K562 (cell line): ENCODE measurements at regions not wholly inside any gene's neighbourhood (a gene's known extent, or its start where the extent isn't known, plus 50 kb on each side); places are given as distances from the start of the nearest gene placed in this dataset.

Source experiments
- ATAC-seq: fragments of 200-7000 bp; cut with Tn5 transposase; 3 replicates; pipeline ENCODE4 v1.9.1; 2020; ENCODE audit warnings: moderate library complexity
- BruUV-seq: library from RNA; stranded (reverse); fragments of 400-500 nt; replicated peaks from 2 replicates; lab custom pipeline; 2021; lab: Mats Ljungman, UMichigan
- CTCF ChIA-PET: fragments of 300-600 bp; formaldehyde crosslinking; extraction: SDS; loops from one replicate; lab custom pipeline; 2021; ENCODE audit warnings: low intra/inter-chr PET ratio; lab: Yijun Ruan, JAX
- POLR2A ChIA-PET: fragments of 300-600, 350-650 bp; sonication (Branson Sonifier 250); formaldehyde crosslinking; extraction: SDS; loops from one replicate; lab custom pipeline; 2021; ENCODE audit warnings: antibody characterized with exemption, inconsistent platforms; lab: Yijun Ruan, JAX
- DNase-seq, 4 experiments: peaks; one replicate each; pipeline versions ENCODE4 v3.0.0 to v3.0.0-alpha.2; 2011 to 2018; ENCODE audit warnings: low spot score in 3 of 4, mixed read lengths in 3 of 4; ENCODE audit errors: extremely low read depth in 1 of 4
- FAIRE-seq: peaks from 2 replicates; lab custom pipeline; 2011; peaks lifted over from hg19 to GRCh38; lab: Jason Lieb, UNC
- H2AFZ ChIP-seq: 2 replicates; pipeline ENCODE4 v1.6.0; 2011; ENCODE audit warnings: low read depth, low read length, control low read depth, inconsistent platforms
- H3K27ac ChIP-seq: fragments of 200-600 bp; 3 replicates; pipeline ENCODE4 v1.8.0; 2011; ENCODE audit warnings: low read depth, mild to moderate bottlenecking, control low read depth, inconsistent platforms, low read length, moderate library complexity, mixed read lengths; ENCODE audit errors: extremely low read depth
- H3K27me3 ChIP-seq, 2 experiments: fragments of 300-600 bp in 1 of 2; 2 replicates in 1 of 2; 3 replicates in 1 of 2; pipeline versions ENCODE4 v1.6.0 to v1.8.0; 2011; ENCODE audit warnings: inconsistent platforms in 2 of 2, low read length in 2 of 2, mild to moderate bottlenecking in 1 of 2, mixed read lengths in 1 of 2, moderate library complexity in 1 of 2; ENCODE audit not compliant: control insufficient read depth in 2 of 2, insufficient read depth in 2 of 2
- H3K36me3 ChIP-seq: fragments of 300-600 bp; 3 replicates; pipeline ENCODE4 v1.8.0; 2011; ENCODE audit warnings: mild to moderate bottlenecking, low read length, inconsistent platforms; ENCODE audit not compliant: control insufficient read depth, insufficient read depth
- H3K4me1 ChIP-seq, 2 experiments: fragments of 200-600 bp in 1 of 2; replicated peaks in 1 of 2; 2 replicates in 1 of 2; 3 replicates in 1 of 2; pipeline versions ENCODE4 v1.5.1 to v1.8.0; 2011; ENCODE audit warnings: inconsistent platforms in 2 of 2, low read length in 2 of 2, mild to moderate bottlenecking in 1 of 2, mixed read lengths in 1 of 2, moderate library complexity in 1 of 2; ENCODE audit not compliant: control insufficient read depth in 2 of 2, insufficient read depth in 2 of 2
- H3K4me2 ChIP-seq: 2 replicates; pipeline ENCODE4 v1.6.1; 2011; ENCODE audit warnings: low read length, control low read depth, inconsistent platforms, mixed read lengths; ENCODE audit not compliant: insufficient read depth
- H3K4me3 ChIP-seq: fragments of 200-600 bp; sonication (generic), shearing (Covaris generic); 2 replicates; pipeline ENCODE4 v1.5.1; 2016; ENCODE audit warnings: control low read depth, inconsistent platforms
- H3K79me2 ChIP-seq: fragments of 200-600 bp; 3 replicates; pipeline ENCODE4 v1.8.0; 2011; ENCODE audit warnings: low read length, inconsistent platforms; ENCODE audit not compliant: control insufficient read depth, insufficient read depth
- H3K9ac ChIP-seq, 2 experiments: 2 replicates each; pipeline versions ENCODE4 v1.6.0 to v1.6.1; 2011; ENCODE audit warnings: low read depth in 2 of 2, low read length in 2 of 2, control low read depth in 1 of 2, inconsistent platforms in 1 of 2, mild to moderate bottlenecking in 1 of 2, mixed read lengths in 1 of 2; ENCODE audit not compliant: insufficient read depth in 1 of 2
- H3K9me1 ChIP-seq: one replicate; pipeline ENCODE4 v1.6.0; 2011; ENCODE audit warnings: inconsistent platforms, mild to moderate bottlenecking, low read length, moderate library complexity; ENCODE audit not compliant: control insufficient read depth, insufficient read depth
- H3K9me3 ChIP-seq: replicated peaks from 2 replicates; pipeline ENCODE4 v1.5.1; 2011; ENCODE audit warnings: low read depth, low read length, inconsistent platforms; ENCODE audit not compliant: control insufficient read depth, insufficient read depth
- H4K20me1 ChIP-seq: replicated peaks from 2 replicates; pipeline ENCODE4 v1.6.1; 2011; ENCODE audit warnings: low read length, inconsistent platforms, mixed read lengths; ENCODE audit not compliant: control insufficient read depth, insufficient read depth
- CHD1 ChIP-seq: fragments of 200-600 bp; sonication (generic); IDR thresholded peaks from one replicate; pipeline ENCODE4 v1.6.1; 2012; ENCODE audit warnings: mild to moderate bottlenecking, moderate library complexity, low read length, inconsistent platforms
- FOXK2 ChIP-seq, 2 experiments: fragments of 450-650 bp; IDR thresholded peaks in 1 of 2; conservative IDR thresholded peaks in 1 of 2; 2 replicates each; pipeline ENCODE4 v1.6.1; 2016; ENCODE audit warnings: low read depth in 2 of 2, mild to moderate bottlenecking in 1 of 2
- FUS ChIP-seq: fragments of 200-400 bp; formaldehyde crosslinking; optimal IDR thresholded peaks from 2 replicates; pipeline ENCODE3; 2017; ENCODE audit warnings: low read depth, low read length
- MTA1 ChIP-seq: fragments of 450-650 bp; IDR thresholded peaks from 2 replicates; pipeline ENCODE4 v1.6.1; 2017; ENCODE audit warnings: borderline replicate concordance
- NCOA4 ChIP-seq: fragments of 450-650 bp; IDR thresholded peaks from 2 replicates; pipeline ENCODE4 v1.6.1; 2018; ENCODE audit warnings: mild to moderate bottlenecking; ENCODE audit not compliant: partially characterized antibody
- POLR3A ChIP-seq: IDR thresholded peaks from 2 replicates; pipeline ENCODE4 v1.6.1; 2011; ENCODE audit warnings: borderline replicate concordance, mild to moderate bottlenecking, moderate library complexity; ENCODE audit not compliant: insufficient read length, insufficient read depth; ENCODE audit errors: extremely low read depth
- SREBF2 ChIP-seq: sonication (generic); formaldehyde crosslinking; IDR thresholded peaks from 2 replicates; pipeline ENCODE4 v1.4.0; 2020; ENCODE audit warnings: mild to moderate bottlenecking, missing genetic modification reagents
- SRF ChIP-seq, 2 experiments: fragments of 250-450, 450-650 bp in 1 of 2; sonication (Bioruptor Pico) in 1 of 2; sonication (generic) in 1 of 2; formaldehyde crosslinking; IDR thresholded peaks; 2 replicates each; pipeline versions ENCODE4 v1.5.0 to v1.5.1; 2020 to 2022; ENCODE audit warnings: mild to moderate bottlenecking in 1 of 2, missing genetic modification reagents in 1 of 2
- TARDBP ChIP-seq: fragments of 450-650 bp; IDR thresholded peaks from 2 replicates; pipeline ENCODE4 v1.6.1; 2016
- ZKSCAN3 ChIP-seq: fragments of 250-450 bp; sonication (Bioruptor Pico); IDR thresholded peaks from 2 replicates; pipeline ENCODE4 v1.4.0; 2020
- WGBS: fragments of 100-300 bp; shearing (Covaris generic); methylation state at CpG from one replicate; pipeline ENCODE4 v1.1.6; 2016; ENCODE audit warnings: low coverage, mixed read lengths; ENCODE audit not compliant: insufficient coverage; ENCODE audit errors: missing lambda C conversion rate; 5-methylcytosine and 5-hydroxymethylcytosine counted together
- in situ Hi-C: fragments of 300-500 bp; cut with MboI; formaldehyde crosslinking; loops from 4 replicates; pipeline ENCODE4 v1.15.0; 2018; ENCODE audit warnings: inconsistent platforms, mixed read lengths
- intact Hi-C: fragments of 100-400 bp; cut with micrococcal nuclease; formaldehyde crosslinking; loops from 2 replicates; pipeline ENCODE4 v1.14.2; 2022
- TF ChIP-seq, protein P1 (sequence below): fragments of 450-650 bp; IDR thresholded peaks from 2 replicates; pipeline ENCODE4 v1.6.1; 2017; ENCODE audit warnings: antibody characterized with exemption
- TF ChIP-seq, protein P2 (sequence below), 3 experiments: fragments of 200-800 bp in 1 of 3; fragments of 250-450 bp in 1 of 3; fragments of 450-650 bp in 1 of 3; sonication (Bioruptor Pico) in 1 of 3; sonication (Bioruptor generic) in 1 of 3; formaldehyde crosslinking in 1 of 3; IDR thresholded peaks; 2 replicates each; pipeline versions ENCODE4 v1.6.1 to v1.8.0; 2016 to 2022; ENCODE audit warnings: mild to moderate bottlenecking in 2 of 3, missing genetic modification characterization in 2 of 3, missing compliant biosample characterization in 1 of 3, moderate library complexity in 1 of 3
- TF ChIP-seq, protein P3 (sequence below), 2 experiments: fragments of 450-650 bp in 1 of 2; sonication (generic) in 1 of 2; formaldehyde crosslinking in 1 of 2; IDR thresholded peaks in 1 of 2; conservative IDR thresholded peaks in 1 of 2; 2 replicates each; pipeline versions ENCODE4 v1.6.1 to v1.8.1; 2016 to 2023; ENCODE audit warnings: mild to moderate bottlenecking in 2 of 2, moderate library complexity in 2 of 2, inconsistent platforms in 1 of 2, missing genetic modification reagents in 1 of 2
- TF ChIP-seq, protein P4 (sequence below): sonication (generic); formaldehyde crosslinking; IDR thresholded peaks from 2 replicates; pipeline ENCODE4 v1.8.0; 2022; ENCODE audit warnings: mild to moderate bottlenecking, missing genetic modification reagents

DNA sequence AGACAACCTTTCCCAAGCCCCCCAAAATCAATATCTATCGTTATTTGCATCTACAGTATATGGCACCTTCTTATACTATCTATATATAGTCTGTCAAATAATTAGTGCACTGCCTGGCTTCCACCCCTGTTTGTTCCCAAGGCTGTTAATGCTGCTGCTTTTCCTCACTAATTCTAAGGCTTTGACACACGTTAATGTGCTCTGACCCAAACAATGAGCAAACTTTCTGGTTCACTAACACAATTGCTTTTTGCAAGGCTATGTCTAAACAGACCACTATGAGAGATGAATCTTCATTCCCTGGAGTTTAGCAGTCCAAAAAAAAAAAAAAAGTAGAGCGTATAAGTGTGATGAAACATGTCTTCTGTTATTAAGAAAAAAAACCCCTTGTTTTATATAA, 360.9 kb upstream of the AGA start (continued):
- TF ChIP-seq, protein P1, sequence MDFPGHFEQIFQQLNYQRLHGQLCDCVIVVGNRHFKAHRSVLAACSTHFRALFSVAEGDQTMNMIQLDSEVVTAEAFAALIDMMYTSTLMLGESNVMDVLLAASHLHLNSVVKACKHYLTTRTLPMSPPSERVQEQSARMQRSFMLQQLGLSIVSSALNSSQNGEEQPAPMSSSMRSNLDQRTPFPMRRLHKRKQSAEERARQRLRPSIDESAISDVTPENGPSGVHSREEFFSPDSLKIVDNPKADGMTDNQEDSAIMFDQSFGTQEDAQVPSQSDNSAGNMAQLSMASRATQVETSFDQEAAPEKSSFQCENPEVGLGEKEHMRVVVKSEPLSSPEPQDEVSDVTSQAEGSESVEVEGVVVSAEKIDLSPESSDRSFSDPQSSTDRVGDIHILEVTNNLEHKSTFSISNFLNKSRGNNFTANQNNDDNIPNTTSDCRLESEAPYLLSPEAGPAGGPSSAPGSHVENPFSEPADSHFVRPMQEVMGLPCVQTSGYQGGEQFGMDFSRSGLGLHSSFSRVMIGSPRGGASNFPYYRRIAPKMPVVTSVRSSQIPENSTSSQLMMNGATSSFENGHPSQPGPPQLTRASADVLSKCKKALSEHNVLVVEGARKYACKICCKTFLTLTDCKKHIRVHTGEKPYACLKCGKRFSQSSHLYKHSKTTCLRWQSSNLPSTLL, result no peak
- TF ChIP-seq SREBF2 (CRISPR knock-in tag) (no peak), CHD1 (no peak), MTA1 (no peak)
- TF ChIP-seq, all 486 proteins: peak for 0

DNA sequence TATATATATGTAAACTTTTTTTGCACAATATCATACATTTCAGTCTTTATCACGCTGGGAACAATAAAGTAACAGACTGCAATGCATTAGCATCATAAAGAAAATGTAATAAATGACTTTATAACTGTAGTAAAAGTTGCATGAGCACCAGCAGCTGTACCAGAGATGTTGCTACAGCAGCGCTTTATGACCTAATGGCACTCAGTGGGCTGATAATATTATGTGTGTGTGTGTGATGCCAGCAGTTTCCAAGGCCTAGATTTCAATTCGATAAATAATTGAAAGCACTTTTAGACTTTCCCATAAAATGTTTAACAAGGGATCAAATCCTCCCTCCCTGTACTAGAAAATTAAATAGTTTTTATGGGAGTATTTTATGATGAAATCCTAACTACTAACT, 367.6 kb upstream of the AGA start:
- Histone ChIP-seq H3K27ac (no peak overlapping the region), H2AFZ (no peak overlapping the region), H3K4me3 (no peak overlapping the region), H4K20me1 (no peaks in the 10 kb centered on the region), H3K4me1 (no peaks in the 10 kb centered on the region), H3K9me3 (no peaks in the 10 kb centered on the region), H3K27me3 (no peaks in the 10 kb centered on the region), H3K36me3 (no peaks in the 10 kb centered on the region), H3K4me2 (no peak overlapping the region), H3K9me1 (no peaks in the 10 kb centered on the region), H3K9ac (no peak overlapping the region), H3K79me2 (no peaks in the 10 kb centered on the region)
- DNase-seq (no peak), FAIRE-seq (no peak), ATAC-seq (no peak)
- intact Hi-C loops, result no loop called here
- no TSS peak for BruUV-seq
- WGBS, result 2% methylated on average over 3 of the region's 3 CpGs
- in situ Hi-C loops, result no loop called here
- ChIA-PET CTCF (no interaction called here), POLR2A (no interaction called here)
- no peak for TF ChIP-seq FUS
- TF ChIP-seq NCOA4, result no peak
- no peak for TF ChIP-seq POLR3A
- TF ChIP-seq, protein P2, sequence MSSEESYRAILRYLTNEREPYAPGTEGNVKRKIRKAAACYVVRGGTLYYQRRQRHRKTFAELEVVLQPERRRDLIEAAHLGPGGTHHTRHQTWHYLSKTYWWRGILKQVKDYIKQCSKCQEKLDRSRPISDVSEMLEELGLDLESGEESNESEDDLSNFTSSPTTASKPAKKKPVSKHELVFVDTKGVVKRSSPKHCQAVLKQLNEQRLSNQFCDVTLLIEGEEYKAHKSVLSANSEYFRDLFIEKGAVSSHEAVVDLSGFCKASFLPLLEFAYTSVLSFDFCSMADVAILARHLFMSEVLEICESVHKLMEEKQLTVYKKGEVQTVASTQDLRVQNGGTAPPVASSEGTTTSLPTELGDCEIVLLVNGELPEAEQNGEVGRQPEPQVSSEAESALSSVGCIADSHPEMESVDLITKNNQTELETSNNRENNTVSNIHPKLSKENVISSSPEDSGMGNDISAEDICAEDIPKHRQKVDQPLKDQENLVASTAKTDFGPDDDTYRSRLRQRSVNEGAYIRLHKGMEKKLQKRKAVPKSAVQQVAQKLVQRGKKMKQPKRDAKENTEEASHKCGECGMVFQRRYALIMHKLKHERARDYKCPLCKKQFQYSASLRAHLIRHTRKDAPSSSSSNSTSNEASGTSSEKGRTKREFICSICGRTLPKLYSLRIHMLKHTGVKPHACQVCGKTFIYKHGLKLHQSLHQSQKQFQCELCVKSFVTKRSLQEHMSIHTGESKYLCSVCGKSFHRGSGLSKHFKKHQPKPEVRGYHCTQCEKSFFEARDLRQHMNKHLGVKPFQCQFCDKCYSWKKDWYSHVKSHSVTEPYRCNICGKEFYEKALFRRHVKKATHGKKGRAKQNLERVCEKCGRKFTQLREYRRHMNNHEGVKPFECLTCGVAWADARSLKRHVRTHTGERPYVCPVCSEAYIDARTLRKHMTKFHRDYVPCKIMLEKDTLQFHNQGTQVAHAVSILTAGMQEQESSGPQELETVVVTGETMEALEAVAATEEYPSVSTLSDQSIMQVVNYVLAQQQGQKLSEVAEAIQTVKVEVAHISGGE (CRISPR knock-in tag; IDR thresholded peaks at IDR 0.05), result no peak
- no peak for TF ChIP-seq SRF (CRISPR knock-in tag; IDR thresholded peaks at IDR 0.05)
- no peak for TF ChIP-seq ZKSCAN3 (CRISPR knock-in tag)
- TF ChIP-seq TARDBP, result no peak
- TF ChIP-seq, protein P3, sequence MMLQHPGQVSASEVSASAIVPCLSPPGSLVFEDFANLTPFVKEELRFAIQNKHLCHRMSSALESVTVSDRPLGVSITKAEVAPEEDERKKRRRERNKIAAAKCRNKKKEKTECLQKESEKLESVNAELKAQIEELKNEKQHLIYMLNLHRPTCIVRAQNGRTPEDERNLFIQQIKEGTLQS (IDR thresholded peaks at IDR 0.05), result no peak
- TF ChIP-seq, protein P3 (CRISPR knock-in tag; conservative IDR thresholded peaks at IDR 0.05), result no peak
- TF ChIP-seq FOXK2 (conservative IDR thresholded peaks at IDR 0.05 in 1 of 2, IDR thresholded peaks at IDR 0.05 in 1 of 2; ENCODE audit: low read depth in 2 of 2), result no peak
- TF ChIP-seq, protein P4, sequence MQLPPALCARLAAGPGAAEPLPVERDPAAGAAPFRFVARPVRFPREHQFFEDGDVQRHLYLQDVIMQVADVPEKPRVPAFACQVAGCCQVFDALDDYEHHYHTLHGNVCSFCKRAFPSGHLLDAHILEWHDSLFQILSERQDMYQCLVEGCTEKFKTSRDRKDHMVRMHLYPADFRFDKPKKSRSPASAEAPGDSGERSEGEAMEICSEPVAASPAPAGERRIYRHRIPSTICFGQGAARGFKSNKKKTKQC (CRISPR knock-in tag), result no peak
